K562 (cell line): ENCODE measurements at regions not wholly inside any gene's neighbourhood (a gene's known extent, or its start where the extent isn't known, plus 50 kb on each side); places are given as distances from the start of the nearest gene placed in this dataset.

Experiments used
- ATAC-seq: fragments of 200-7000 bp; cut with Tn5 transposase; 3 replicates; pipeline ENCODE4 v1.9.1; 2020; ENCODE audit warnings: moderate library complexity
- BruUV-seq: library from RNA; stranded (reverse); fragments of 400-500 nt; replicated peaks from 2 replicates; lab custom pipeline; 2021; lab: Mats Ljungman, UMichigan
- CTCF ChIA-PET: fragments of 300-600 bp; formaldehyde crosslinking; extraction: SDS; loops from one replicate; lab custom pipeline; 2021; ENCODE audit warnings: low intra/inter-chr PET ratio; lab: Yijun Ruan, JAX
- POLR2A ChIA-PET: fragments of 300-600, 350-650 bp; sonication (Branson Sonifier 250); formaldehyde crosslinking; extraction: SDS; loops from one replicate; lab custom pipeline; 2021; ENCODE audit warnings: antibody characterized with exemption, inconsistent platforms; lab: Yijun Ruan, JAX
- DNase-seq, 4 experiments: peaks; one replicate each; pipeline versions ENCODE4 v3.0.0 to v3.0.0-alpha.2; 2011 to 2018; ENCODE audit warnings: low spot score in 3 of 4, mixed read lengths in 3 of 4; ENCODE audit errors: extremely low read depth in 1 of 4
- FAIRE-seq: peaks from 2 replicates; lab custom pipeline; 2011; peaks lifted over from hg19 to GRCh38; lab: Jason Lieb, UNC
- H2AFZ ChIP-seq: 2 replicates; pipeline ENCODE4 v1.6.0; 2011; ENCODE audit warnings: low read depth, low read length, control low read depth, inconsistent platforms
- H3K27ac ChIP-seq: fragments of 200-600 bp; 3 replicates; pipeline ENCODE4 v1.8.0; 2011; ENCODE audit warnings: low read depth, mild to moderate bottlenecking, control low read depth, inconsistent platforms, low read length, moderate library complexity, mixed read lengths; ENCODE audit errors: extremely low read depth
- H3K27me3 ChIP-seq, 2 experiments: fragments of 300-600 bp in 1 of 2; 2 replicates in 1 of 2; 3 replicates in 1 of 2; pipeline versions ENCODE4 v1.6.0 to v1.8.0; 2011; ENCODE audit warnings: inconsistent platforms in 2 of 2, low read length in 2 of 2, mild to moderate bottlenecking in 1 of 2, mixed read lengths in 1 of 2, moderate library complexity in 1 of 2; ENCODE audit not compliant: control insufficient read depth in 2 of 2, insufficient read depth in 2 of 2
- H3K36me3 ChIP-seq: fragments of 300-600 bp; 3 replicates; pipeline ENCODE4 v1.8.0; 2011; ENCODE audit warnings: mild to moderate bottlenecking, low read length, inconsistent platforms; ENCODE audit not compliant: control insufficient read depth, insufficient read depth
- H3K4me1 ChIP-seq, 2 experiments: fragments of 200-600 bp in 1 of 2; replicated peaks in 1 of 2; 2 replicates in 1 of 2; 3 replicates in 1 of 2; pipeline versions ENCODE4 v1.5.1 to v1.8.0; 2011; ENCODE audit warnings: inconsistent platforms in 2 of 2, low read length in 2 of 2, mild to moderate bottlenecking in 1 of 2, mixed read lengths in 1 of 2, moderate library complexity in 1 of 2; ENCODE audit not compliant: control insufficient read depth in 2 of 2, insufficient read depth in 2 of 2
- H3K4me2 ChIP-seq: 2 replicates; pipeline ENCODE4 v1.6.1; 2011; ENCODE audit warnings: low read length, control low read depth, inconsistent platforms, mixed read lengths; ENCODE audit not compliant: insufficient read depth
- H3K4me3 ChIP-seq: fragments of 200-600 bp; sonication (generic), shearing (Covaris generic); 2 replicates; pipeline ENCODE4 v1.5.1; 2016; ENCODE audit warnings: control low read depth, inconsistent platforms
- H3K79me2 ChIP-seq: fragments of 200-600 bp; 3 replicates; pipeline ENCODE4 v1.8.0; 2011; ENCODE audit warnings: low read length, inconsistent platforms; ENCODE audit not compliant: control insufficient read depth, insufficient read depth
- H3K9ac ChIP-seq, 2 experiments: 2 replicates each; pipeline versions ENCODE4 v1.6.0 to v1.6.1; 2011; ENCODE audit warnings: low read depth in 2 of 2, low read length in 2 of 2, control low read depth in 1 of 2, inconsistent platforms in 1 of 2, mild to moderate bottlenecking in 1 of 2, mixed read lengths in 1 of 2; ENCODE audit not compliant: insufficient read depth in 1 of 2
- H3K9me1 ChIP-seq: one replicate; pipeline ENCODE4 v1.6.0; 2011; ENCODE audit warnings: inconsistent platforms, mild to moderate bottlenecking, low read length, moderate library complexity; ENCODE audit not compliant: control insufficient read depth, insufficient read depth
- H3K9me3 ChIP-seq: replicated peaks from 2 replicates; pipeline ENCODE4 v1.5.1; 2011; ENCODE audit warnings: low read depth, low read length, inconsistent platforms; ENCODE audit not compliant: control insufficient read depth, insufficient read depth
- H4K20me1 ChIP-seq: replicated peaks from 2 replicates; pipeline ENCODE4 v1.6.1; 2011; ENCODE audit warnings: low read length, inconsistent platforms, mixed read lengths; ENCODE audit not compliant: control insufficient read depth, insufficient read depth
- IFI16 ChIP-seq: fragments of 250-450 bp; sonication (Bioruptor Pico); IDR thresholded peaks from 2 replicates; pipeline ENCODE4 v2.1.2; 2022; ENCODE audit warnings: mild to moderate bottlenecking, inconsistent platforms
- LARP7 ChIP-seq: fragments of 450-650 bp; IDR thresholded peaks from 2 replicates; pipeline ENCODE4 v1.6.1; 2016
- MAFG ChIP-seq: fragments of 450-650 bp; conservative IDR thresholded peaks from 2 replicates; pipeline ENCODE4 v1.6.1; 2016; ENCODE audit warnings: missing genetic modification characterization, missing compliant biosample characterization
- NFE2L1 ChIP-seq: fragments of 450-650 bp; IDR thresholded peaks from 2 replicates; pipeline ENCODE4 v1.6.1; 2016; ENCODE audit warnings: missing genetic modification characterization, low read depth, mild to moderate bottlenecking, missing compliant biosample characterization, moderate library complexity, borderline replicate concordance
- NR3C1 ChIP-seq: sonication (generic); formaldehyde crosslinking; IDR thresholded peaks from 2 replicates; pipeline ENCODE4 v1.8.1; 2022; ENCODE audit warnings: missing genetic modification reagents
- RFX7 ChIP-seq: fragments of 250-450 bp; sonication (Bioruptor Pico); IDR thresholded peaks from 2 replicates; pipeline ENCODE4 v1.5.1; 2021; ENCODE audit warnings: mild to moderate bottlenecking
- STAT5B ChIP-seq: fragments of 250-450 bp; sonication (Bioruptor Pico); IDR thresholded peaks from 2 replicates; pipeline ENCODE4 v1.8.0; 2021; ENCODE audit warnings: mild to moderate bottlenecking, inconsistent platforms
- TBL1XR1 ChIP-seq, 2 experiments: IDR thresholded peaks; 2 replicates each; pipeline ENCODE4 v1.6.1; 2012; ENCODE audit warnings: improper control_type of control experiment in 2 of 2, low read length in 2 of 2, mild to moderate bottlenecking in 1 of 2
- TCF7 ChIP-seq: sonication (generic); IDR thresholded peaks from 2 replicates; pipeline ENCODE4 v1.6.1; 2016; ENCODE audit warnings: antibody characterized with exemption, borderline replicate concordance
- ZBTB8A ChIP-seq: fragments of 450-650 bp; IDR thresholded peaks from 2 replicates; pipeline ENCODE4 v1.6.1; 2018; ENCODE audit warnings: mild to moderate bottlenecking, moderate library complexity; ENCODE audit not compliant: partially characterized antibody
- WGBS: fragments of 100-300 bp; shearing (Covaris generic); methylation state at CpG from one replicate; pipeline ENCODE4 v1.1.6; 2016; ENCODE audit warnings: low coverage, mixed read lengths; ENCODE audit not compliant: insufficient coverage; ENCODE audit errors: missing lambda C conversion rate; 5-methylcytosine and 5-hydroxymethylcytosine counted together
- in situ Hi-C: fragments of 300-500 bp; cut with MboI; formaldehyde crosslinking; loops from 4 replicates; pipeline ENCODE4 v1.15.0; 2018; ENCODE audit warnings: inconsistent platforms, mixed read lengths
- intact Hi-C: fragments of 100-400 bp; cut with micrococcal nuclease; formaldehyde crosslinking; loops from 2 replicates; pipeline ENCODE4 v1.14.2; 2022
- TF ChIP-seq, protein P1 (sequence below), 2 experiments: fragments of 200-800 bp in 1 of 2; sonication (Bioruptor generic) in 1 of 2; sonication (generic) in 1 of 2; formaldehyde crosslinking in 1 of 2; IDR thresholded peaks in 1 of 2; conservative IDR thresholded peaks in 1 of 2; 2 replicates each; pipeline versions ENCODE4 v1.5.0 to v1.6.1; 2016 to 2020; ENCODE audit warnings: missing compliant biosample characterization in 1 of 2, missing genetic modification characterization in 1 of 2, missing genetic modification reagents in 1 of 2

DNA sequence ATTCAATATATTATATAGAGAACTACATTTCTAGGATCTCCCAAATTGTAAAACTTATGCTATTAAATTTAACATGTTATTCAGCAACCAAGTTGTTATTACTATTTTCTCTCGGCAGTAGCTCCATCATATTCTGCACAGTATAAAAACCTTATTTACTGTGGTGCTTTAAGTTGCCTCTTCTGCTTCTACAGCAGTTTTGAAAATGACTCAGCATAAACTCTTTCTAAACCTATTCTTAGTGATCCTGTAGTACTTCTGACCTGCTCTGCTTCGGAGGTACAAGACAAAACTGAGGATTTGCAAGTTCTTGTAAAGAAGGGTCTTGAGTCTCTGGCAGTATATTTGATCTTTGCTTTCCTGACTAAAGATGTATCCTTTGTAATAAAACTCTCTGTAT, 567.2 kb downstream of the TMX3 start:
- H3K9me3 ChIP-seq, result no peaks in the 10 kb centered on the region
- TF ChIP-seq TCF7 (no peak), STAT5B (no peak), IFI16 (CRISPR knock-in tag) (no peak), RFX7 (no peak), ZBTB8A (no peak), NR3C1 (CRISPR knock-in tag) (no peak), NFE2L1 (tag) (0 out of 2 replicates have a peak, but pooled peaks have one; percentile 19), MAFG (tag) (0 out of 2 replicates have a peak, but pooled peaks have one; percentile 13), LARP7 (no peak), TBL1XR1 (IDR thresholded peaks at IDR 0.05; ENCODE audit: low read length in 2 of 2) (no peak)
- TF ChIP-seq, protein P1, sequence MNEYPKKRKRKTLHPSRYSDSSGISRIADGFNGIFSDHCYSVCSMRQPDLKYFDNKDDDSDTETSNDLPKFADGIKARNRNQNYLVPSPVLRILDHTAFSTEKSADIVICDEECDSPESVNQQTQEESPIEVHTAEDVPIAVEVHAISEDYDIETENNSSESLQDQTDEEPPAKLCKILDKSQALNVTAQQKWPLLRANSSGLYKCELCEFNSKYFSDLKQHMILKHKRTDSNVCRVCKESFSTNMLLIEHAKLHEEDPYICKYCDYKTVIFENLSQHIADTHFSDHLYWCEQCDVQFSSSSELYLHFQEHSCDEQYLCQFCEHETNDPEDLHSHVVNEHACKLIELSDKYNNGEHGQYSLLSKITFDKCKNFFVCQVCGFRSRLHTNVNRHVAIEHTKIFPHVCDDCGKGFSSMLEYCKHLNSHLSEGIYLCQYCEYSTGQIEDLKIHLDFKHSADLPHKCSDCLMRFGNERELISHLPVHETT (CRISPR knock-in tag; conservative IDR thresholded peaks at IDR 0.05 in 1 of 2, IDR thresholded peaks at IDR 0.05 in 1 of 2), result no peak
- H3K27ac ChIP-seq, result no peak overlapping the region
- no peak overlapping the region for H2AFZ ChIP-seq
- no peaks in the 10 kb centered on the region for H3K79me2 ChIP-seq
- H3K9ac ChIP-seq, result no peak overlapping the region
- ChIA-PET CTCF (no interaction called here), POLR2A (no interaction called here)
- H3K4me3 ChIP-seq, result no peak overlapping the region
- H3K9me1 ChIP-seq, result no peaks in the 10 kb centered on the region
- WGBS, result 0% methylated on average over 2 of the region's 2 CpGs
- BruUV-seq, result no TSS peak
- H4K20me1 ChIP-seq, result no peaks in the 10 kb centered on the region
- DNase-seq (no peak), FAIRE-seq (no peak), ATAC-seq (no peak)
- in situ Hi-C loops (no loop called here), intact Hi-C loops (no loop called here)
- H3K36me3 ChIP-seq, result no peaks in the 10 kb centered on the region
- H3K4me1 ChIP-seq, result no peaks in the 10 kb centered on the region
- no peaks in the 10 kb centered on the region for H3K27me3 ChIP-seq
- H3K4me2 ChIP-seq, result no peak overlapping the region
